NOMO-1 treated with dmso at 0.1 percent for 144 hours (cell line): ENCODE measurements at regions not wholly inside any gene's neighbourhood (a gene's known extent, or its start where the extent isn't known, plus 50 kb on each side); places are given as distances from the start of the nearest gene placed in this dataset.

ENCODE experiments used
- DNase-seq: peaks from one replicate; lab custom pipeline; 2025; ENCODE audit not compliant: unreplicated experiment; lab: John Stamatoyannopoulos, UW

DNA sequence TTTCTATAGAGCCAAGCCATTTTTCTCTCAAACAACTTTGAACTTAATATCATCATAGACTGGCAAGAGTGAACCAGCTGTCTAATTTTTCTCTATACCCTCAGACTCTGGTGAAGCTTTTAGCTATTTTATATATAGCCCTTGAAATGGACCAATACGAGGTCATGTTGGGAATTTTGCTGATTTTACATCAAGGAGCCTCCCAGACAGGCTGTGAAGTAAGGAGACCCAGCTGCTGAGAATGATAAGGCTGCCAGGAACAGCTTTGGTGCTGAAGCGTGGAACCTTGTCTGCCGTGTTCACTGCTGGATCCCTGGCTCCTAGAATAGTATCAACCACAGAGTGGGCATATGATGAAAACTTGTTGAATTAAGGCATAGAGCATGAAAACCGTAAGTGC lies 326.2 kb upstream of the NAV3 start:
- no peak for DNase-seq

DNA sequence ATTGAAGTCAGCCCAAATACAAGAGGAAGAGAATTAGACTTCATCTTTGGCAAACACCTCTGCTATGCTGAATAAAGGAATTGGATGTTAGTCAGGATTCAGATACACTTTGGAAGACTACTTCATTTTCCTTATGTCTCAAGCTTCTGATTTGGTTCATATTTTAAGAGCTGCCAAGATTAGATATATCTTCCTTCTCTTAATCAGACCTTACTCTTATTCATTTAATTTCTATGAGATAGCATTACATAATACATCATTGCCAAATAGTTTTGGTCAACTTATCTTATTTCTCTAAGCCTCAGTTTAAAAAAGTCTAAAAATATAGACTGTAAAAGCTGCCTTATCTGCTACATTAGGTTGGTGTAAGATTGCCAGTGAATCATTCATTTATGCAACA lies 330.6 kb upstream of the NAV3 start:
- no peak for DNase-seq

GRCh38 chr12:77497647-77498046 lies 333.0 kb upstream of the NAV3 start:
- no peak for DNase-seq

GRCh38 chr12:77496714-77497113 lies 334.0 kb upstream of the NAV3 start:
- no peak for DNase-seq

DNA sequence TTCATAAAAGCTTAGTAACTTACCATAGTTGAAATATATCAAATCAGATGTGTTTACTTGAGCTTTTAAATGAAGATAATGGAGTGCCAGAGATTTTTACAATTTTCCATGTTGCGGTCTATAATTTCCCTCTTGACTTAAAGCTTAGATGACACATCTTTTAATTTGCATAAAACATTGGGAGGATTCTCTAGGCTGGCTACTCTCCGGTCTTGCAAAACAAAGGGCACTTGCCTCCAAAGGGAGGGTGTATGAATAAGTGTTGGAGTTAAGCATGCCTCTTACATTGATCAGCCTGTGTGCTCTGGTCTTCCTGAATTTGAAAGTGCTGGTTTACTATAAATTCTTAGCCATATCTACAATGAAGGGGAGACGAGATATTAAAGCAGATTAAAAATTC lies 336.4 kb upstream of the NAV3 start:
- DNase-seq = no peak

DNA sequence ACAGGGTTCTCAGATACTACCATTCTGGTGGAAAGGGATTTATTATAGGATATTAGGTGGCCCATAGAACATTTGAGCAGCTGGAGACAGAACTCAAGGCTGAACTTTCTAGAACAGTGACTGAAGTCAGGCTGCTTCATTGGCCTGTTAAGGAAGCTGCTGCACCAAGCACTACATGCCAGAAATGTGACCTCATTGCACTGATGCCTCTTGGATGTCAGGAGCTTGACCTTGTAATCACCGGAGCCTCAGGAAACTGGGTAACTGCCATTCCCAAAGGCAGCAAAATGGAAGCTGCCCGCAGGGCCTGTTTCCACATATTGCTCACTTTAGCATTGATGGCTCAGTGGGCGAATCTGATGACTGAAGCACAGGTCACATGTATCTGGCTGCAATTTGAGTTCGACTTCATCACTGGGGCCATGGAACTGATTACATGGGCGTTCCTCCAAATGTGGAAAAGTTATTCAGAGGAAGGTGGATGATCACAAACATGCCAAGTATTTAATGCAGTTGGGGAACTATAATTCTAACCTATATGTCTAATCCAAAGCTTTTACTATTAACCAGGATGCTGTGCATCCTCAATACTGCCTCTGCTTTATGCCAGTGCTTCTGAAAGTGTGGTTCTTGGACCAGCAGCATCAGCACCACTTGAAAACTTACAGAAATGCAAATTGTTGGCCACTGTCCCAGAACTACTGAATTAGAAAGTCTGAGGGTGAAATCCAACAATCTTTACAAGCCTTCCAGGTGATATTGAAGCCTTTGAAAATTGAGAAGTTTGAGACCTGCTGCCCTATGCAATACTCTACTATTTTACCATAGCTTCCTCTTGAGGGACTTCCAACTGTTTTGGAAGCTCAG lies 337.2 kb upstream of the NAV3 start:
- DNase-seq = no peak

DNA sequence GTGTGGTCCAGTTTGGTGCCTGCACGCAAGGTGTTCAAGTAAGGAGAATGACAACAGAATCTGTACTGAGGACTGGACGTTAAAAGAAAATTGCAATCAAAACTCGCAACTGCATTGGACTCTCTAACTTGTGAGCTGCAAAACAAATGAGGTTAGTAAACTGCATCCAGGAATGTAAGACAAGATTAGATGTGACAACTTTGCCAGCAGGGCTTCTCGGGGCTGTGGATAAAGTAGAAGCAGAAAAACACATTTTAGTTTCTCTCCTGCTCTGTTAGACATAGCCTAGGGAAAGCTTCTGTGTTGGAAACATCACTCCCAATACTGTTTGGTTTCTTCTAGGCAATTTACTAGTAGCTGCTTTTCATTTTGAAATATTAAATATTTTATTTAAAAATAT lies 338.2 kb upstream of the NAV3 start:
- no peak for DNase-seq

DNA sequence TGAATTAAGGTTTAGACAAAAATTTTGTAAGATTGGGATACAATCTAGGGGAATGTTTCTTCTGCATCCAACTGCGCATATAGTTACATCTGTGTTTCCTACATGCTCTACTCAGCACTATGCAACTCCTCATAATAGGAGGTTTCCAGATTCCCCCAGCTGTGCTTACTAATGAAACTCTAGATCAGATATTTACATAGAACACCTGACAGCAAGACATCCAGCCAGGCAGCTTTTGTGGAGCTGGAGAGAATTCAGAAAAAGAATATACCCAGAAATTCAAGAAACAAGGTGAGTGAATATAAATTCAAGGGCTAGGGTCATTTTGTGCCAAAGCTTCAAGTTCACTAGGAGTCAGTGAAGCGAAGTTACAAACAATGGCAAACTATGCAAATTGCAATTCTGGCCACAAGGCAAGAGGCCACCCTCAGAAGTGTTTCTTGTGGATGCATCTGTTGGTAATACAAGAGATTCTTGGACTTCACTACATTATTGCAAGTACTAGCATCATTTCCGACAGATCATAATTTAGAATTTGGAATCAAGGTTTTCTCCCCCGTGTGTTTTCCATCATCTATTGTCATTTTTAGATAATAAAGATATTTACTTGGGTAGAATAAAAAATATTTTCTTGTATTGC lies 341.2 kb upstream of the NAV3 start:
- no peak for DNase-seq

DNA sequence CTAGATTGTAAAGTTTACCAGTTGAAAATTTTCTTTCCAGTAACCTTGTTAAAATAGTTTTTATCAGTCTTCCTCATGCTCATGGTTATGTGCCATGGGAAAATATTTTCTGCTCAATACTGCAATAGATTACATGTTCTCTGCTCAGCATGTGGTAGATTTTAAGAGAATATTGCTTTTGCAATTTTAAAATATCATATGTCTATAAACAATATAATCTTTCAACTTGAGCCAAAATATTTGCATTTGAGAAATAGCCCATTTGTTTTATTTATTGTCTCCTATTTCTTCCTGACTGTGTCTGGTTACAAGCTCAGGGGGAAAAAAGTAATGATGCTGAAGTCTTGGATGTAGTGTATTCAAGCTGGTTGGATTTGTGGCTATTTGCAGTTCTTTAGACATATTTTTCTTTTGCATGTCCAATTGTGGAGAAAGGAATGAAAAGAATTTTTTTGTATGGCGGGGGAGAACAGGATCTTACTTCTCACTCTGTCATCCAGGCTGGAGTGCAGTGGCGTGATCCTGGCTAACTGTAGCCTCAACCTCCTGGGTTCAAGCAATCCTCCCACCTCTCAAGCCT lies 342.6 kb upstream of the NAV3 start:
- no peak for DNase-seq

GRCh38 chr12:77486872-77487271 lies 343.8 kb upstream of the NAV3 start:
- DNase-seq = no peak

GRCh38 chr12:77485961-77486854 lies 344.5 kb upstream of the NAV3 start:
- DNase-seq = no peak

GRCh38 chr12:77481687-77482086 lies 349.0 kb upstream of the NAV3 start:
- DNase-seq = no peak

GRCh38 chr12:77477907-77478533 lies 352.7 kb upstream of the NAV3 start:
- DNase-seq = no peak

- no peak for DNase-seq
Observed at GRCh38 chr12:77471801-77472200, 358.9 kb upstream of the NAV3 start.

- no peak for DNase-seq
Observed at GRCh38 chr12:77469578-77470333, 360.9 kb upstream of the NAV3 start.

DNA sequence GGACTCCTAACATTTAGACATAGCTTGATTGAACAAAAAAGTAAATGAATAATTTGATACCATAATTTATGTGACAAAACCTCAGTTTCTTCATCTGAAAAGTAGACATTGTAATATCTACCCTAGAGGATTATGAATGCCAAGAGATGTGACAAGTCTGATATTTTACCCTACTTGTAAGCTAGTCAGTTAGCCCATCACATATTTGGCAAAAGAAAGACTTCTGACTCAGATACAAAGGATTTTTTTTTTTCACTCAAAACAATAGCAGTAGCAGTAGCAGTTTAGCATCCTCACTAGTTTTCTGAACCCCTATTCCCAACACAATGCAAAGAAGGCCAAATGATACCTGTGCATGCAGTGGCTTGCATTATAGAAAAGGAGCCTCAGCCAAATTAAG lies 377.3 kb upstream of the E2F7 start:
- no peak for DNase-seq

DNA sequence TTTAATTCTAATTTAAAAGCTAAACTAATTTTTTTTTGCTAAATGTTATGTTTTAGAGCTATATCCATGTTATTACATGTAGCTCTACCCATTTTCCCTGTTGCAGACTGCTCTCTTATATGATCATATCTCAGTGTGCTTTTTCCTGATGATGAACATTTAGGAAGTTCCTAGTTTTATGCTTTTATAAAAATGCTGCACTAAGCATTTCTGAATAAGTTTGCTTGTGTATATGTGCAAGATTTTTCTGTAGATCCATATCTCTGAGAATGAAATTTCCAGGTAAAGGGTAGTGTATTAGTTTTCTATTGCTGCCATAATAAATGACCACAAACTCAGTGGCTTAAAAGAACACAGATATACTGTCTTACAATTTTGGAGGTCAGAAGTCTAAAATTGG lies 374.4 kb upstream of the E2F7 start:
- DNase-seq = no peak

GRCh38 chr12:77438644-77439043 lies 373.3 kb upstream of the E2F7 start:
- no peak for DNase-seq

- no peak for DNase-seq
Observed at GRCh38 chr12:77437206-77437605, 371.8 kb upstream of the E2F7 start.

GRCh38 chr12:77435446-77436091 lies 370.2 kb upstream of the E2F7 start:
- DNase-seq = no peak
